NCI-H187 (cell line): ENCODE measurements at regions not wholly inside any gene's neighbourhood (a gene's known extent, or its start where the extent isn't known, plus 50 kb on each side); places are given as distances from the start of the nearest gene placed in this dataset.

ENCODE experiments used
- DNase-seq, 2 experiments: peaks; one replicate each; lab custom pipeline; 2025; lab: John Stamatoyannopoulos, UW

DNA sequence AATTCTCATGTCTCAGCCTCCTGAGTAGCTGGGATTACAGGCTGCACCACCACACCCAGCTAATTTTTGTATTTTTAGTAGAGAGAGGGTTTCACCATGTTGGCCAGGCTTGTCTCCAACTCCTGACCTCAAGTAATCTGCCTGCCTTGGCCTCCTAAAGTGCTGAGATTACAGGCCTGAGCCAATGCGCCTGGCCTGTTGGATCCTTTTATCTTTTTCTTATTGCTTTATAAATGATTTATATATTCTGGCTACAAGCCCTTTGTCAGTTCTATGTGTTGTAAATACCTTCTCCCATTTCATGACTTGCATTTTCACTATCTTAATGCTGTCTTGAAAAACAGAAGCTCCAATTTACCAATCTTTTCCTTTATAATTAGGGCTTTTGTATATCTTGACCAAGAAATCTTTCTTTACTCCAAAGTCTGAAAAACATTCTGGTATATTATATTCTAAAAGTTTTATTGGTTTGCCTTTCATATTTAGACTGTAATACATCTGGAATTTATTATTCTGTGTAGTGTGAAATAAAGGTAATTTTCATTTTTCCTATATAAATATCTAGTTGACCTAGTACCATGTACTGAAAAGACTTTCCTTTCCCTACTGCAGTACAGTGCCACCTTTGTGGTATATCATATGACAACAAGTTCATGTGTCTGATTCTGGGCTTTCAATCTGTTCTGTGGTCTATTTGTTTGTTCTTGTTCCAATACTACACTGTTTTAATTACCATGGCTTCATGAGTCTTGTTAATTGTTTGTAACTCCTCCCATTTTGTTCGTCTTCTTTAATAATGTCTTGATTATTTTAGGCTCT, 52.9 kb upstream of the RNU6-1 start:
- no peak for DNase-seq

DNA sequence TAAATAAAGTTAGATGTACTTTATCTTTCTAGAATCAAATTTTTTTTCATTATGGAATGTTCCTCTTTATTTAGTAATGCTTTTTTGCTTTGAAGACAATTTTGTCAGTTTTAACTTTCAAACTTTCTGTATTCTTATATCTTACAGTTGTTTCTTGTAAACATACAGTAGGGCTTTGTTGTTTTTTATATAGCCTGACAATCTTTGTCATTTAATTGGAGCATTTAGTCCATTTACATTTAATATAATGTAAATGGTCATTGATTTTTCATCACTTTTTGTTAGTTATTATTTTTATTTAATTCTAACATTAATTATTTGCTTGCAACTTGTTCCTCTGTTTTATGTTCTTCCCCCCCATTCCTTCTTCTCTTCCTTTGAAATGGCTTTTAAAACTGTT, 55.4 kb upstream of the RNU6-1 start:
- DNase-seq = no peak

DNA sequence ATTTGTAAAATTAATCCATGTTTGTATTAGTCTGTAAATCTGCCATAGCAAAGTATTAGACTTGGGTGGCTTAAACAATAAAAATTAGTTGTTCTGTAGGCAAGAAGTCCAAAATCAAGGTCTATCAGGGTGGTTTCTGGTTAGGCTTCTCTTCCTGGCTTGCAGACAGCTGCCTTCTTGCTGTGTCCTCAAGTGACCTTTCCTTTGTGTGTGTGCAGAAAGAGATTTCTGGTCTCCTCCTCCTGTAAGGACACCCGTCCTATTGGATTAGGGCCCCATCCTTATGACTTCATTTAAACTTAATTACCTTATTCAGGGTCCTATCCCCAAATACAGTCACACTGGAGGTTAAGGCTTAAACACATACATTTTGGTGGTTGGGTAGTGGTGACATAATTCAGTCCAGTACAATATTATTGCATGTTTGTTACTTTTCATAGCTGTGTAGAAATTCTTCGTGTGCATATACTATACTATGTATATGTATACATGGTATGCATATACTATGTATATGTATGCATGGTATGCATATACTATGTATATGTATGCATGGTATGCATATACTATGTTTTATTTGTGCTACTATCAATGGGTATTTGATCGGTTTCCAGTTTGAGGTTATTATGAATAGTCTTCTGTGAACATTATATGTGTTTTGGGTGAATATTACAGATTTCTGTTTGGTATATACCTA, 57.9 kb upstream of the RNU6-1 start:
- no peak for DNase-seq

DNA sequence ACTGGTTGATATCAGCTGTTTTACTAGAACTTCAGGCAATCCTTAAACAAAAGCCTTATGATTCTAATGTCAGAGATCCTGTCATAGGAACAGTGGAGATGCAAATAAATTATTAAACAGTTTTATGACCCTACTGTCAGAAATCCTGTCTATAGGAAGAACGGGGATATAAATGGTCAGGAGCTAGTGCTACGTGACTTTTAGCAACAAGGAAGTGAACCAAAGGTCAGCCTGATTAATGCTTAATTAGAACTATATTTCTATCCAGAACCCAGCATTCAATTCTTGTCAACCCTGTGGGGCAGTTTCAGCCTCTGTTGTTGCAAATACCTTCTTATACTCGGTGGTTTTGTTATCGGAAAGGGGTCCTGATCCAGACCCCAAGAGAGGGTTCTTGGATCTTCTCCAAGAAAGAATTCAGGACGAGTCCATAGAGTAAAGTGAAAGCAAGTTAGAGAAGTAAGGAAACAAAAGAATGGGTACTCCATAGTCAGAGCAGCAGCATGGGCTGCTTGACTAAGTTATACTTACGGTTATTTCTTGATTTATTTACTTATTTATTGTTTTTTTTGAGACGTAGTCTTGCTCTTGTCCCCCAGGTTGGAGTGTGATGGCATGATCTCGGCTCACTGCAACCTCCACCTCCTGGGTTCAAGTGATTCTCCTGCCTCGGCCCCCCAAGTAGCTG, 59.9 kb upstream of the RNU6-1 start:
- DNase-seq = no peak

DNA sequence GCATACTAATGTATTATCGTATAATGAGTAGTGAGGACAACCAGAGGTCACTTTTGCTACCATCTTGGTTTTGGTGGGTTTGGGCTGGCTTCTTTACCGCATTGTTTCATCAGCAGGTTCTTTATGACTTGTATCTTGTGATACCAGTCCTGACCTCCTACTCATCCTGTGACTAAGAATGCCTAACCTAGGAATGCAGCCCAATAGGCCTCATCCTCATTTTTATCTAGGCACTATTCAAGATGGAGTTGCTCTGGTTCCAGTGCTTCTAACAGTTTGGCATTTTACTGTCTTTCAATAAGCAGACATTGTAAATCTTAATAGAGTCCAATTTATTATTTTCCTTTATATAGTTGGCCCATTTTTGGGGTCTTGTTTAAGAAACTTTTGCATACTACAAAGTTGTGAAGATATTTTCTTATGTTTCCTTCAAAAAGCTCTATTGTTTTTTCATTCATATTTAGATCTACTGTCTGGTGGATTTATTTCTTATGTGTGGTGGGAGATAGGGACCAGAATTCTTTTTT, 60.8 kb upstream of the RNU6-1 start:
- no peak for DNase-seq

DNA sequence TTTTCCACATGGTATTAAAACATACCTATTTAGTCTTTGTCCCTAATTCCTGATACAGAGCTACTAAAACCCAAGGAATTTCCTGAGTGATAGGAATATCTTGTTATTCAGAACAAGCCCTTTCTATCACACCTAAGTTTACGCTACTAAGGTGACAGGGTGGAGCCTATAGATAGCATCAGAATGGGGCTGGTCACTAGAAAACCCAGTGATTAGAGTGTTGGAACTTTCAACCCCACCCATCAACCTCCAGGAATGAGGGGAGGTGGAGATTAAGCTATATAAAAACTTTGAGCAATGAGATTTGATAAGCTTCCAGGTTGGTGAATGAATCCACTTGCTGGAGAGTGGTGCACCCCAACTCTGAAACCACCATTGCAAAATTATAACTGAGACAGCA, 62.1 kb upstream of the RNU6-1 start:
- DNase-seq = no peak

DNA sequence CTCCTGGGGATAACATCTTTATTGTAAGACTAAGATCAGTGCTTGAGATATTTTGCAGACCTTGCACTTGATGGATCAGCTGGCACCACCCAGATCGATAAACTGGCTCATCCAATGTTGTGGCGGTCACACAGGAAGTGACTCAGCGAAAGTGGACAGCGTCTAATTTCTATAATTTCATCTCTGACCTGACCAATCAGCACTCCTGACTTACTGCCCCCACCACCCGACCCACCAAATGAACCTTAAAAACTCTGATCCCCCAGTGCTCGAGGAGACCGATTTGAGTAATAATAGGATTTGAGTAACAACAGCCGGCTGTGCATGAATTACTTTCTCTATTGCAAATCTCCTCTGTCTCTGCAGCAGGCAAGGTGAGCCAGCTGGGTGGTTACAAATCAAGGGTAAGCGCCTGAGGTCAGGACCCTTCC, 62.7 kb upstream of the RNU6-1 start:
- no peak for DNase-seq

DNA sequence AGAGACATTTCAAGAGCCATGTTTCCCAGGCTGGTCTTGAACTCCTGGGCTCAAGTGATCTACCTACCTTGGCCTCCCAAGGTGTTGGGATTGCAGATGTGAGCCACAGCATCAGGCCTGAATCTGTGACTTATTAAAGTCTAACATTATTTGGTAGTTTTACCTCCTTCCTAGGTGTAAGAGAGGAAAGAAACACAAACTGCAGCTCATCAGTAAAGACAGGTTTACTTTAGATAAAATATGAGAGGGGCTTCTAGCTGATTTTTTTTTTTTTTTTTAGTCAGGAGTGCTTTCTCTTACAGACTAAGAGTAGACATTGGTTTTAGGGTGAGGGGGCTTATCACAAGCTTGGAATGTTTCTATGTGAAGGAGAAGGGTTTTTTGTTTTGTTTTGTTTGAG, 63.9 kb upstream of the RNU6-1 start:
- DNase-seq = no peak

DNA sequence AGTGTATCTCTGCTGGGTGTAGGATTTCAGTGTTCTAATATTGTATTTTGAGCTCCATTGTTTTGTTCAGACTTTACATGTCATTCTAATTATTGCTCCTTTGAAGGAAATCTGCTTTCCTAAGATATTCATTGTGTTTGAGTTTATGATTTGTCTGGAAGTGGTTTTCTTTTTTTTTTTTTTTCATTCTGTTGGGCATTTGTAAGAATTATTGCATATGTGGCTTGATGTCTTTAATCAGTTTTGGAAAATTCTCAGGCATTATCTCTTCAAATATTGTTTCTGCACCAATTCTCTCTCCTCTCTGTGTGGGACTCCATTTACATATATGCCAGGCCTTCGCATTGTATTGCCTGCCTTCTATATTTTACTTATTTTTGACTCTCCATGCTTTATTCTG, 65.8 kb upstream of the RNU6-1 start:
- DNase-seq = no peak

DNA sequence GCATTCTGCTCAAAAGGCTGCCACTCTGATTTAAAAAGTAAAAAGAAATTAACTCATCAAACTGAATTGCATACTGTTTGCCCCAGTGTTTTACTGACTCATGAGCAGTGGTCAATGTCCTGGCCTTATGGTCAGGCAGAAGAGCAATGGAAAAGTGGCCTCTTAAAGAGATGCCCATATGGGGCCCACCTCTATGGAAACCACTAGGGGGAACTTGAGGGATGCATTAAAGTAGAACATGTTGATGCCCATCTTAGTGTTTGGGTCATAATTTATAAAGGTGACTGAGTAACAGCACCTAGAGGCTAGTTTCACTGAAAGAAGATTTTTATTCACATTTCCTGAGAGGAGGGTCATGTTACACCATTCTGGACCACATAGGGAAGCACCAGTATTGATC, 66.5 kb upstream of the RNU6-1 start:
- no peak for DNase-seq

DNA sequence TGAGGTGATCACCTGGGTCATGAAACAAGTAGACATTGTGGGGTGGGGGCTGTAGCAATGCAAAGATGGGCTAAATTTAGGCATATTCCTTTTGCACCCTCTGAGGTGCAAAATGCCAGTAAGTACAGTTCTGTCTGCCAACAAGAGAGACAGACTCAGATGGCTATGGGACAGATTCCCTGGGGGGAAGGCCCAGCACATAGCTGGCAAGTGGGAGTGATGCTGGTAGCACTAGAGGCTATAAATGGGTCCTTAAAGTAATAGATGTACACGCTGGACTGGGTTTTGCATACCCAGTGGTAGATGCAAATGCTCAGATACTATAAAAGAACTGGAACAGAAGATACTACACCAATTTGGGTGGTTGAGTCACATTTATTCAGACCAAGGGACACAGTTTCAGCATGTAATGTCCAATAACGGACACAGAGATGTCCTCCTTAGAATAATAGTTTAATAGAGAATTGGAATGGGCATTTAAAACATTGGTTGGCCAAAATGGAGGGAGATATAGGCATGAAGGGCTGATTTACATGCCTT, 67.4 kb upstream of the RNU6-1 start:
- DNase-seq = no peak

DNA sequence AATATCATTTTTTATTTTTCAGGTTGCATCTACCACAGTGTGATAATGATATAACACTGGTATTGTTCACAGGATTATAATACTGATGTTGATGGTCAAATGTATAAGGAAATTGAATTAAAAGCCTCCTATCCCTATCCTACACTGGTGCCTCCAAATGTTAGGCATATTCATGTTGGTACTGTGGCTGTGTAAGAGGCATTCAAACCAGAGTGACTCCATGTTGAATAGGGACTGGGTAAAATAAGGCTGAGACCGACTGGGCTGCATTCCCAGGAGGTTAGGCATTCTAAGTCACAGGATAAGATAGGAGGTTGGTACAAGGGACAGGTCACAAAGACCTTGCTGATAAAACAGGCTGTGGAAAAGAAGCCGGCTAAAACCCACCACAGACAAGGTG, 68.9 kb upstream of the RNU6-1 start:
- DNase-seq = no peak

DNA sequence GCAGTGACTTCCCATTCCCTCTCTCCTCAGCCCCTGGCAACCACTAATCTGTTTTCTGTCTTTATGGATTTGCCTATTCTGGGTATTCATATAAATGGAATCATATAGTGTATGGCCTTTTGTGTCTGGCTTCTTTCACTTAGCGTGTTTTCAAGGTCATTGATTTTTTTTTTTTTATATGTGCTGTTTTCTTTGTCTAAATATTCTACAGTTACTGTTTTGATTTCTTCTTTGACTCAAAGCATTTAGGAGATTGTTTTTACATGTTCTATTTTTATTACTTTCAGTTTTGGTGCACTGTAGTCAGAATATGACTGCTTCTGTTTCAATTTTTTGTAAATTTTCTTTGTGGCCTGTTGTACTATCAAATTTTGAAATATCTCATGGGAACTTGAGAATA, 71.9 kb upstream of the RNU6-1 start:
- no peak for DNase-seq

DNA sequence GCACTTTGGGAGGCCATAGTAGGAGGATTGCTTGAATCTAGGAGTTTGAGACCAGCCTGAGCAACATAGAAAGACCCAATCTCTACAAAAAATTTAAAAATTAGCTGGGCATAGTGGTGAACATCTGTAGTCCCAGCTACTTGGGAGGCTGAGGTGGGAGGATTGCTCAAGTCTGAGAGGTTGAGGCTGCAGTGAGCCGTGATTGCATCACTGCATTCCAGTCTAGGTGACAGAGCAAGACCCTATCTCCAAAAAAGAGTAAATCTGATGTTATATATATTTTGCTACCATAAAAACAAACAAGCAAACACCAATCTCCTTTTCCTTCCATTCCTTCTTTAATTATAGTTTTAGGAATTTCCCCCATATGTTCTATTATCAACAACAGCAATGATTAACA, 74.2 kb upstream of the RNU6-1 start:
- DNase-seq = no peak

DNA sequence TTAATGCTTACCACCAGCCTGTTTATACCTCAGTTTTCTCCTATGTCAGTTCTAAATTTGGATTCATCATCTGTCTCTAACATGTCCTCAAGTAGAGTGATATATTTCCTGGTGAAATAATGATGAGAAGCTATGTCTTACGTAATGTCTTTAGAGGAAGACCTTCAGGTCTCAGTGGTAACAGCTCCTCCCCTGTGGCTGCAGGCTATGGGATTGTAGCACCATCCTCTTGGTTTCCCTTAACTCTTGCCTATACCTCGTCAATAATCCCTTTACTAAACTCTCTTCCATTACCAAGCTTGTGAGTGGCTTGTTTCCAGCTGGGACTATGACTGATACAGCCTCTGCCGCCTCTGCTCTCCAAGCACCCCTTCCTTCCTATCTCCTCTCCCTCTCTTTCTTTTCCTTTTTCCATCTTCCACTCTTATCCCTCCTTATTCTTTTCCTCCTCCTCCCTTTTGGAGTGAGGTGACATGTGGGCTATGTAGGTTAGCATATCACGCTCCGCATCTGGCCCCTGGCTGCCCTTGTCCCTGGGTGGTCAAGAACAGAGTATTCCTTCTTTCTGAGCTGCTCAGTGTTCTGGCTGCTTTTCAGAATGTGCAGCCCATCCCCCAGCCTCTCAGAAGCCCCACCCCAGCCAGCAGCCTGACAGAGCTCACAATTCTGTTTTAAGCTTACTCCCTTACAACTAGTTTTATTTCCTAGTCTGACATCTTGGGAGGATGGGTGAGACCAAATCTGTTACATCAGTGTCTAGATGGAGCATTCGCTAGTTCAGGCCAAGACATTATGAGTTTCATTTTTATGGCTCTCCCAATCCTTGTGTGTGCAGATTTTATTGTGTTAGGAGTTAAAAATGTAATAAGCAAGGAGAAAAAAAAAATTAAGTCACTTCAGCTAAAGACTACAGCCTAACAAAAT, 75.0 kb upstream of the RNU6-1 start:
- DNase-seq = no peak

DNA sequence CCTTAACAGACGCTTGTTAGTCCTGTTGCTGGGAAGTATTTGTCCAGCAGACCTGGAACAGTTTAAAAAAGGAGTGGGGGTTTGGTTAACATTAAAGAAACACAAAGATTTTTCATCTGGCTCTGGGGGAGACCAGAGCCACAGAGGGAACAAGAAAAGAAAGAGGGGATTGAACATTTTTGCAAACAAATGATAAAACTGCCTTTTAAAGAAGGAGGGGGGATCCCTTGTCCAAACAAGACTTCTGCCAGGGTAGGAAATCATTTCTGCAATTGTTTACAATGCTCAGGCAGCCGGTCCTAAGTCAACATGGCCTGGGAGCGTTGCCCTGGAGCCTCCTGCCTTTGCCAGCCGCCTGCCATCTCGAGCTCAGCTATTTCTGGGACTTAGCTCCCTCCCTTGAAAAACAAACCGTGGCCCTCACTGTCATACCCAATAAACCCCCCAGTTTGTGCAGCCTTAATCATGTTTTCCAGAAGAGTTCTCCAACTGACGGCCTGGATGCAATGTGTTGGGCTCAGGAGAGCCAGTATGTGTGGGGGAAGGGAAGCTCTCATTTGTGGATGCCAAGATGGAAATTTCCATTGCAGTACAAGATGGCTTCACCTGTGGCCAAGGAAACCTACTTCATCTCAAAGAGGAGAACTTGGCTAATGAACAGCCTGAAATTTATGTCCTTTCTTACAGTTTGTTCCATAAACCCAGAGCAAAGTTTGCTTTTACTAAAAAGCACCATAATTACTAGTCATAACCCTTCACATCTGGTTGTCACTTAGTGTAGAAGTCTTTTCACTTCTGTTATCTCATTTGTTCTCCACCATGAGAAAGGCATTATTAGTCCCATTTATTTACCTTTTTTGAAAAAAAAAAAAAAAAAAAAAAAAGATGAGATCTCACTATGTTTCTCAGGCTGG, 75.9 kb upstream of the RNU6-1 start:
- DNase-seq = no peak

DNA sequence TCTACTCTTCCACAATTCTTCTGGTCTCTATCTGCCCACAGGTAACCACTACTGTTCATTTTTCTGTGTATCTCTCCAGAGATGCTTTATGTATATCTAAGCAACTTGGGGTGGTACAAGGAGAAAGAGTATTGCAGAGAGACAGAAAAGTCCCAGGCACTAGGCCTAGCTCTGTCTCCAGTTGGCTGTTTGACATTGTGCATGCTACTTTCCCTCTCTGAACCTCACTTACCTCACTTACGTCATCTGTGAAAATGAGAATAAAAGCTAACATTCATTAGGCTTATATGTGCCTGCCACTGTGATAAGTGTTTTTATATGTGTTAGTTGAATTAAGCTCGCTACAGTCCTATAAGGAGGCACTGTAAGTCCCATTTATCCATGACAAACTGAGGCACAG, 76.7 kb upstream of the RNU6-1 start:
- DNase-seq = no peak

DNA sequence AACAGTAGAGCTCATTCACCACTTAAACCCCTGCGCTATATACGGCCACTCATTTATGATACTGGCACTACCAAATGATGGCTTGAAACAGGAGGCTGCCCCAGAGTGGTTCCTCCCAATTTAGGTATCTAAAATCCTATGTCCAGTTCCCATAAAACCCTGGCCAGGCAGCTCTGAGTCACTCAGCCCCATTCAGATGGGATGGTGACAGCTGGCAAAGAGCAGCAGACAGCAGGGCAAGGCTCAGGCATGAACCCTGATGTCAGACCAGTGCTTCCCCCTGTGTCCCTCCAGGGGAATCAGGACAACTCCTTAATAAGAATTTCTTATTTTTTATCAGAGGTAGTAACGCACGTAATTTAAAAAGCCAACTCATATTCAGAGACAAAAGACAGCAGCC, 77.2 kb upstream of the RNU6-1 start:
- no peak for DNase-seq

DNA sequence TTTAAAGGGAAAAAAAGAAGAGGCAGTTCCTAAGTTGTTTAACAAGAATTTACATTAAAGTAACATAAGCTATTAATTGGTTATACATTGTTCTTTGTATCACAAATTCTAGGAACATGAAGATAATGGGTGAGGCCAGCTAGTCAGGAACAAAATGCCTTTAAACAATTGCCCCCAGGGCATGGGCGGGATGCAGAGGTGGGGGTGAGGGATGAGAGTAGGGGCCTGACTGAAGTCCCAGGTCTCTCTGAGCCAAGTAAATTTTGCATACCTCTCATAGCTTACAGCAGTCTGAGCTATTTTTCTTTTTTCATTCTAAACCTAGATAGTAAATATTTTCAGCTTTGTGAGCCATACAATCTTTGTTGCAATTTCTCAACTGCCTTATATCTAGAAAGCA, 77.8 kb upstream of the RNU6-1 start:
- no peak for DNase-seq

DNA sequence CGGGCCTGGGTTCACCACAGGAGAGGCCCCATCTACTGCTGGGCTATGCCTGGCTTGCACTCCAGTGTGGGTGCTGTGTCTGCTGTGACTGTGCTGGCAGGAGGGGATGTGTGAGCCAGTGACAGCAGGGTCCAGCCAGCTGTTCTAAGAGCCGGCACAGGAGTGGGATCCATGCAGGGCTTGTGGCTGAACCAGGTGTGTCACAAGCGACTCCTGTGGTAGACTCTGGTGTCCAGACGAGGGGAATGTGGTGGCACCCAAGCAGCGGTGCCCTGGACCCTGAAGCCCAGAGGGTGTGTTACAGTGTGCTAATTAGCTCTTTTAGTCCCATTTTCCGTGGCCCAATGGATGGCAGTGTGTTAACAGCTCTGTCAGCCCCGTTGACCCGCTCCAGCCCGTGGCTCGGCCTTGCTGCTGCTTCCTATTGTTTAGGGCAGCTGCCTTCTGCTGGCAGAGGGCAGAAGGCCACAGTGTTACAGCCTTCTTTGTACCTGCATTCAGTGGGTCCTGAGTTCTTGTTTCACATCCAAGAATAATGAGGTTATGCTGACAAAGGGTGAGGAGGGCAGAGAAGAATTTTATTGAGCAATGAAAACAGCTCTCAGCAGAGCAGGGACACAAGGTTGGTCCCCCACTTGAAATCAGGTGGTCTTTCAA, 78.5 kb upstream of the RNU6-1 start:
- no peak for DNase-seq
